ENCODE measurements at regions not wholly inside any gene's neighbourhood (a gene's known extent, or its start where the extent isn't known, plus 50 kb on each side); places are given as distances from the start of the nearest gene placed in this dataset.
"Not testable (repeated sequence)": the region's sequence is repeated elsewhere in the genome, so short reads cannot be mapped to it uniquely, and the experiment has no call there.

GRCh38 chr10:14425034-14425433, 94.3 kb upstream of the FRMD4A start:
- DNase-seq: no peak

- DNase-seq: no peak
These were observed 92.5 kb upstream of the FRMD4A start for GRCh38 chr10:14423111-14423744.

- no peak for DNase-seq
These were observed 91.7 kb upstream of the FRMD4A start for GRCh38 chr10:14422431-14422830.

- DNase-seq: no peak
These were observed 91.2 kb upstream of the FRMD4A start for GRCh38 chr10:14421941-14422340.

- not testable (repeated sequence) for DNase-seq
These were observed 86.6 kb upstream of the FRMD4A start for GRCh38 chr10:14417336-14417735.

GRCh38 chr10:14416308-14416700, 85.6 kb upstream of the FRMD4A start:
- no peak for DNase-seq

GRCh38 chr10:14415676-14416307, 85.1 kb upstream of the FRMD4A start:
- no peak for DNase-seq

- DNase-seq: no peak
These were observed 84.2 kb upstream of the FRMD4A start for GRCh38 chr10:14414901-14415300.

- no peak for DNase-seq
These were observed 82.8 kb upstream of the FRMD4A start for GRCh38 chr10:14413523-14413922.

GRCh38 chr10:14412624-14413023, 81.9 kb upstream of the FRMD4A start:
- no peak for DNase-seq

- DNase-seq: no peak
These were observed 79.2 kb upstream of the FRMD4A start for GRCh38 chr10:14409856-14410458.

- no peak for DNase-seq
These were observed 78.5 kb upstream of the FRMD4A start for GRCh38 chr10:14409247-14409646.

GRCh38 chr10:14408139-14408538, 77.4 kb upstream of the FRMD4A start:
- no peak for DNase-seq

GRCh38 chr10:14407567-14407966, 76.8 kb upstream of the FRMD4A start:
- DNase-seq: no peak

- DNase-seq: no peak
These were observed 74.6 kb upstream of the FRMD4A start for GRCh38 chr10:14405076-14406065.

- no peak for DNase-seq
These were observed 73.3 kb upstream of the FRMD4A start for GRCh38 chr10:14403881-14404623.

- DNase-seq: no peak
These were observed 72.6 kb upstream of the FRMD4A start for GRCh38 chr10:14403359-14403758.

GRCh38 chr10:14399641-14400040, 68.9 kb upstream of the FRMD4A start:
- no peak for DNase-seq

- DNase-seq: peak; percentile 69
These were observed 66.3 kb upstream of the FRMD4A start for GRCh38 chr10:14397066-14397465.

GRCh38 chr10:14396411-14397048, 65.8 kb upstream of the FRMD4A start:
- peak; percentile 15 for DNase-seq

- no peak for DNase-seq
These were observed 63.5 kb upstream of the FRMD4A start for GRCh38 chr10:14394179-14394578.

- DNase-seq: no peak
These were observed 60.6 kb upstream of the FRMD4A start for GRCh38 chr10:14391342-14391741.

Measured in hindlimb muscle (tissue), 1 donor.